ENCODE measurements at regions not wholly inside any gene's neighbourhood (a gene's known extent, or its start where the extent isn't known, plus 50 kb on each side); places are given as distances from the start of the nearest gene placed in this dataset.

- TF ChIP-seq CHD7 (IDR thresholded peaks at IDR 0.05; ENCODE audit: insufficient replicate concordance, low read length) (no peak), EZH2 (IDR thresholded peaks at IDR 0.05; ENCODE audit: low read depth, low read length, severe bottlenecking) (no peak), SP4 (IDR thresholded peaks at IDR 0.05; ENCODE audit: low read length) (no peak), EGR1 (IDR thresholded peaks at IDR 0.05; ENCODE audit: borderline replicate concordance, low read depth, low read length) (no peak), CEBPB (IDR thresholded peaks at IDR 0.05; ENCODE audit: low read depth, low read length) (no peak), PHF8 (conservative IDR thresholded peaks at IDR 0.05; ENCODE audit: low read depth, low read length) (no peak), FOSL1 (IDR thresholded peaks at IDR 0.05; ENCODE audit: insufficient read depth, low read depth, low read length) (no peak), POLR2AphosphoS5 (IDR thresholded peaks at IDR 0.05; ENCODE audit: low read depth, low read length) (no peak), EP300 (IDR thresholded peaks at IDR 0.05; ENCODE audit: borderline replicate concordance in 1 of 2, low read depth in 2 of 2, low read length in 2 of 2) (no peak), YY1 (IDR thresholded peaks at IDR 0.05; ENCODE audit: low read depth, low read length) (no peak), KDM5A (IDR thresholded peaks at IDR 0.05; ENCODE audit: low read length) (no peak), BCL11A (IDR thresholded peaks at IDR 0.05; ENCODE audit: low read depth in 2 of 2, low read length in 2 of 2) (no peak), POU5F1 (IDR thresholded peaks at IDR 0.05; ENCODE audit: low read depth, low read length) (no peak)
Measured at GRCh38 chr15:77855871-77856270, 221.6 kb downstream of the TBC1D2B start (continued).

All from H1 (cell line).